WTC11 (cell line): ENCODE measurements at regions not wholly inside any gene's neighbourhood (a gene's known extent, or its start where the extent isn't known, plus 50 kb on each side); places are given as distances from the start of the nearest gene placed in this dataset.

Experiments used
- ATAC-seq: fragments of 200-7000 bp; cut with Tn5 transposase; 2 replicates; pipeline ENCODE4 v1.10.0; 2021; ENCODE audit warnings: mild to moderate bottlenecking, moderate library complexity
- CTCF ChIA-PET: fragments of 300-600 bp; sonication (Branson Sonifier 250); formaldehyde crosslinking; loops from one replicate; lab custom pipeline; 2021; ENCODE audit warnings: antibody characterized with exemption; lab: Charles Lee
- POLR2A ChIA-PET: fragments of 350-600 bp; sonication (Branson Sonifier 250); formaldehyde crosslinking; loops from one replicate; lab custom pipeline; 2021; ENCODE audit warnings: antibody characterized with exemption; lab: Charles Lee
- DNase-seq: peaks from one replicate; pipeline ENCODE4 v3.0.0; 2021; ENCODE audit warnings: low spot score
- H3K27ac Mint-ChIP-seq: 2 replicates; pipeline ENCODE4 v1.8.0; 2021; ENCODE audit warnings: mixed read lengths
- H3K27me3 Mint-ChIP-seq: 2 replicates; pipeline ENCODE4 v1.8.0; 2021; ENCODE audit warnings: low read depth, mild to moderate bottlenecking, moderate library complexity, mixed read lengths
- H3K36me3 Mint-ChIP-seq: 2 replicates; pipeline ENCODE4 v1.8.0; 2021; ENCODE audit warnings: mixed read lengths
- H3K4me1 Mint-ChIP-seq: 2 replicates; pipeline ENCODE4 v1.8.0; 2022; ENCODE audit warnings: mixed read lengths
- H3K4me3 Mint-ChIP-seq: 2 replicates; pipeline ENCODE4 v1.8.0; 2021; ENCODE audit warnings: mild to moderate bottlenecking, moderate library complexity, mixed read lengths
- H3K9me3 Mint-ChIP-seq: 2 replicates; pipeline ENCODE4 v1.8.0; 2021; ENCODE audit warnings: mixed read lengths
- AFF4 ChIP-seq: sonication (generic); formaldehyde crosslinking; IDR thresholded peaks from 2 replicates; pipeline ENCODE4 v1.8.1; 2023; ENCODE audit warnings: mild to moderate bottlenecking, missing genetic modification reagents, borderline replicate concordance
- AR ChIP-seq: fragments of 250-450 bp; sonication (Bioruptor Pico); IDR thresholded peaks from 2 replicates; pipeline ENCODE4 v1.9.0; 2021; ENCODE audit warnings: mild to moderate bottlenecking
- ATF2 ChIP-seq: sonication (generic); formaldehyde crosslinking; IDR thresholded peaks from 2 replicates; pipeline ENCODE4 v1.8.1; 2022; ENCODE audit warnings: low read depth, missing genetic modification reagents, borderline replicate concordance
- ATF3 ChIP-seq: sonication (generic); formaldehyde crosslinking; conservative IDR thresholded peaks from 2 replicates; pipeline ENCODE4 v1.8.1; 2022; ENCODE audit warnings: mild to moderate bottlenecking, missing genetic modification reagents
- IRF1 ChIP-seq: sonication (generic); formaldehyde crosslinking; IDR thresholded peaks from 2 replicates; pipeline ENCODE4 v1.8.0; 2023; ENCODE audit warnings: missing genetic modification reagents
- MLX ChIP-seq: sonication (generic); formaldehyde crosslinking; IDR thresholded peaks from 2 replicates; pipeline ENCODE4 v1.8.1; 2023; ENCODE audit warnings: mild to moderate bottlenecking, missing genetic modification reagents, moderate library complexity
- PRDM15 ChIP-seq: sonication (generic); formaldehyde crosslinking; IDR thresholded peaks from 2 replicates; pipeline ENCODE4 v1.8.0; 2022; ENCODE audit warnings: missing genetic modification reagents
- SMAD3 ChIP-seq: sonication (generic); formaldehyde crosslinking; IDR thresholded peaks from 2 replicates; pipeline ENCODE4 v1.8.0; 2022; ENCODE audit warnings: missing genetic modification reagents, mild to moderate bottlenecking, borderline replicate concordance
- SMAD4 ChIP-seq: sonication (generic); formaldehyde crosslinking; IDR thresholded peaks from 2 replicates; pipeline ENCODE4 v1.8.0; 2022; ENCODE audit warnings: mild to moderate bottlenecking, missing genetic modification reagents
- ZBTB21 ChIP-seq: sonication (generic); formaldehyde crosslinking; IDR thresholded peaks from 2 replicates; pipeline ENCODE4 v1.8.1; 2023; ENCODE audit warnings: mild to moderate bottlenecking, missing genetic modification reagents, borderline replicate concordance
- ZMAT4 ChIP-seq: fragments of 250-450 bp; sonication (Bioruptor Pico); IDR thresholded peaks from 2 replicates; pipeline ENCODE4 v1.9.0; 2021; ENCODE audit warnings: mild to moderate bottlenecking
- ZNF281 ChIP-seq: sonication (generic); formaldehyde crosslinking; IDR thresholded peaks from 2 replicates; pipeline ENCODE4 v1.8.0; 2023; ENCODE audit warnings: mild to moderate bottlenecking, missing genetic modification reagents

GRCh38 chr9:134585746-134586706, 55.6 kb upstream of the COL5A1 start (continued):
- TF ChIP-seq ATF2 (CRISPR knock-in tag) (no peak), ZMAT4 (no peak), ZBTB21 (CRISPR knock-in tag) (no peak)
- TF ChIP-seq, all 79 proteins: peak for 0

GRCh38 chr9:134589748-134590147, 51.9 kb upstream of the COL5A1 start:
- Mint-ChIP-seq H3K27ac (no peak overlapping the region), H3K4me3 (no peak overlapping the region), H3K4me1 (peaks cover 4% of the 10 kb centered on the region), H3K9me3 (no peaks in the 10 kb centered on the region), H3K36me3 (no peaks in the 10 kb centered on the region), H3K27me3 (no peaks in the 10 kb centered on the region)
- DNase-seq = no peak
- ChIA-PET POLR2A (no interaction called here), CTCF (interaction anchor here (0.5 kb wide), 1 partner anchor 707 kb away, joined by 4 read pairs; no protein-coding TSS in a partner anchor)
- TF ChIP-seq ZNF281 (CRISPR knock-in tag) = no peak
- no peak for TF ChIP-seq MLX (CRISPR knock-in tag)
- no peak for TF ChIP-seq SMAD3 (CRISPR knock-in tag)
- no peak for TF ChIP-seq SMAD4 (CRISPR knock-in tag)
- no peak for TF ChIP-seq PRDM15 (CRISPR knock-in tag)
- no peak for TF ChIP-seq AFF4
- no peak for TF ChIP-seq IRF1
- TF ChIP-seq ATF3 (CRISPR knock-in tag) = no peak
- TF ChIP-seq AR = no peak
- ATAC-seq = 0 out of 2 replicates have a peak, but pooled peaks have one; percentile 39
